ENCODE measurements at regions not wholly inside any gene's neighbourhood (a gene's known extent, or its start where the extent isn't known, plus 50 kb on each side); places are given as distances from the start of the nearest gene placed in this dataset.

DNA sequence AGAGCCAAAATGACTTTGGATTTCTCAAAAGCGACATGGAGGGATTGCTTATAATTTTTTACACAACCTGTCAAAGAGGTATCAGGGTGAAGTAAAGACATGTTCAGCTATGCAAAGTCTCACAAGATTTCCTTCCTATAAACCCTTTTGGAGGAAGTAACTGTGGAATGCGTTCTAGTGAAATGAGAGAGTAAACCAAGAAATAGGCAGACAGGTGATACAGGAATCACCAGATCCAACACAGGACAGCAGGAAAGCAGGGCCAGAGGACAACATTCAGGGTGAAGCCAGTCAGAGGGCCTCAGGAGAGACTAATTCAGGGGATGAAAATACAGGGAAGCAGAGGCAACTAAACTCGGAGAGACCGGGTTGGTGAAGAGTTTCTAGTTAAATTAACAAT is 90.4 kb upstream of the MTNR1B start:
- H3K27ac ChIP-seq: no peak overlapping the region
- no peaks in the 10 kb centered on the region for H3K9me3 ChIP-seq
- TF ChIP-seq, protein P1, sequence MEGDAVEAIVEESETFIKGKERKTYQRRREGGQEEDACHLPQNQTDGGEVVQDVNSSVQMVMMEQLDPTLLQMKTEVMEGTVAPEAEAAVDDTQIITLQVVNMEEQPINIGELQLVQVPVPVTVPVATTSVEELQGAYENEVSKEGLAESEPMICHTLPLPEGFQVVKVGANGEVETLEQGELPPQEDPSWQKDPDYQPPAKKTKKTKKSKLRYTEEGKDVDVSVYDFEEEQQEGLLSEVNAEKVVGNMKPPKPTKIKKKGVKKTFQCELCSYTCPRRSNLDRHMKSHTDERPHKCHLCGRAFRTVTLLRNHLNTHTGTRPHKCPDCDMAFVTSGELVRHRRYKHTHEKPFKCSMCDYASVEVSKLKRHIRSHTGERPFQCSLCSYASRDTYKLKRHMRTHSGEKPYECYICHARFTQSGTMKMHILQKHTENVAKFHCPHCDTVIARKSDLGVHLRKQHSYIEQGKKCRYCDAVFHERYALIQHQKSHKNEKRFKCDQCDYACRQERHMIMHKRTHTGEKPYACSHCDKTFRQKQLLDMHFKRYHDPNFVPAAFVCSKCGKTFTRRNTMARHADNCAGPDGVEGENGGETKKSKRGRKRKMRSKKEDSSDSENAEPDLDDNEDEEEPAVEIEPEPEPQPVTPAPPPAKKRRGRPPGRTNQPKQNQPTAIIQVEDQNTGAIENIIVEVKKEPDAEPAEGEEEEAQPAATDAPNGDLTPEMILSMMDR (IDR thresholded peaks at IDR 0.05): no peak
- no peak overlapping the region for H3K4me3 ChIP-seq
- H3K4me1 ChIP-seq (ENCODE audit: control insufficient read depth in 1 of 2, low read depth in 2 of 2): no peaks in the 10 kb centered on the region
- H3K27me3 ChIP-seq (replicated peaks; ENCODE audit: insufficient read depth): no peaks in the 10 kb centered on the region
- no peak for ATAC-seq (ENCODE audit: insufficient number of reproducible peaks, low FRiP score, low read depth)
- DNase-seq (ENCODE audit: low spot score): no peak
- H3K36me3 ChIP-seq: no peaks in the 10 kb centered on the region

DNA sequence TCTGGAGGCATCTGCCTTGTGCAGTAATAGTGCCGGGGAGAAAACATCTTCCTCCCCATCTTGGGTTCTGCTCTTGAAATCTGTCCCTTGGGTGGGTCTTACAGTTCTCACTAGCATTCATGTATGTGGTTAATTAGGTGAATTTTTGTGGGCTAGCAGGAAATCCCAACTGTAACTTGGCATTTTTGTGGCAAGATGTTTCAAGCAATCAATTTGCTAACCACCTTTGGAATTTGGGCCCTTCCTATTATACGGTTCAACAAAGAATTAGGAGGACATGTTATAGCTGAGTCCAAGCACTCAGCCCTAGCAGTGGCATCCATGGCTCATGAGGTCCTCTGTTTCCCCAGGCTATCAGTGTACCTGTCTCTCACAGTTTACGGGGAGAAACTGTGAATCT is 89.1 kb upstream of the MTNR1B start:
- ATAC-seq (ENCODE audit: insufficient number of reproducible peaks, low FRiP score, low read depth) (no peak), DNase-seq (ENCODE audit: low spot score) (no peak)
- no peaks in the 10 kb centered on the region for H3K4me1 ChIP-seq (ENCODE audit: control insufficient read depth in 1 of 2, low read depth in 2 of 2)
- no peaks in the 10 kb centered on the region for H3K27me3 ChIP-seq (replicated peaks; ENCODE audit: insufficient read depth)
- H3K36me3 ChIP-seq: no peaks in the 10 kb centered on the region
- H3K4me3 ChIP-seq: no peak overlapping the region
- no peaks in the 10 kb centered on the region for H3K9me3 ChIP-seq
- H3K27ac ChIP-seq: no peak overlapping the region
- TF ChIP-seq, protein P1 (IDR thresholded peaks at IDR 0.05): no peak

DNA sequence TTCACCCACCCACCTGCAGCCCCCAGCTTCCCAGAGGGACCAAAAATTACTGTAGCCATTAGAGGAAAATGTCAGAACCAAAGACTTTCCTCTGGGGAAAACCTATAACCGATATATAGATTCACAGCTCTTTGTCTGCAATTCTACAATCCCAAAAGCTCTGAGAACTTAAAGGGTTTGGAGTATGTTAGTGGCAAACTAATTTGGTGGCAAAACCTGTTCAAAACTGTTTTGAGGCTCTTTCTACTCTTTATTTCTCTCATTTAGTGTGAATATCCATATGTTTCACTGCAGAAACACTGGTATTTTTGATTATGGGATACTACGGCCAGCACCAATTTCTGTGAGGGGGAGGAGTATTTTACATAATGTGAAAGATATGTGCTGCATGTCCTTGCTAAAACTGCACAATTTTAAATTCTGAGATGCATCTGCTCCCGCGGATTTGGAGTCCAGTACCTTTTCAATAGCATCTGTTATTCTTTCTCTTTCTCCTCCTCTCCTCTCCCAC is 87.5 kb upstream of the MTNR1B start:
- Histone ChIP-seq H3K36me3 (no peaks in the 10 kb centered on the region), H3K9me3 (no peaks in the 10 kb centered on the region), H3K4me3 (no peak overlapping the region), H3K27ac (no peak overlapping the region), H3K27me3 (replicated peaks; ENCODE audit: insufficient read depth) (no peaks in the 10 kb centered on the region), H3K4me1 (ENCODE audit: control insufficient read depth in 1 of 2, low read depth in 2 of 2) (no peaks in the 10 kb centered on the region)
- ATAC-seq (ENCODE audit: insufficient number of reproducible peaks, low FRiP score, low read depth) (no peak), DNase-seq (ENCODE audit: low spot score) (no peak)
- TF ChIP-seq, protein P1 (IDR thresholded peaks at IDR 0.05): no peak

DNA sequence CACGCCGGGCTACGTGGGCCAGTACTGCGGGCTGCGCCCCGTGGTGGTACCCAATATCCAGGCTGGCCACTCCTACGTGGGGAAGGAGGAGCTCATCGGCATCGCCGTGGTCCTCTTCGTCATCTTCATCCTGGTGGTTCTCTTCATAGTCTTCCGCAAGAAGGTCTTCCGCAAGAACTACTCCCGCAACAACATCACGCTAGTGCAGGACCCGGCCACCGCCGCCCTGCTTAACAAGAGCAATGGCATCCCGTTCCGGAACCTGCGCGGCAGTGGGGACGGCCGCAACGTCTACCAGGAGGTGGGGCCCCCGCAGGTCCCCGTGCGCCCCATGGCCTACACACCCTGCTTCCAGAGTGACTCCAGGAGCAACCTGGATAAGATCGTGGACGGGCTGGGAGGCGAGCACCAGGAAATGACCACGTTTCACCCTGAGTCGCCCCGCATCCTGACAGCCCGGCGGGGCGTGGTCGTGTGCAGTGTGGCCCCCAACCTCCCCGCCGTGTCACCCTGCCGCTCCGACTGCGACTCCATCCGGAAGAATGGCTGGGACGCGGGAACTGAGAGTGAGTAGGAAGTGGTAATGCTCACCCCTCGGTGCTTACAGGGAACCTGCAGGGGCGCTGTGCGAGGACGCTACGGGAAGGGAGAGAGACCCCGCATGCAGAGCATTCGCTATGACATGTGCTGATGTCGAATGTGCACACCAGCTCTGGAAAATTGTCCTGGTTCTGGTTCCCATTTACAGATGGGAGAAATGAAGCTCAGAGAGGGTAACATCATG is 86.4 kb upstream of the MTNR1B start:
- TF ChIP-seq, protein P1 (IDR thresholded peaks at IDR 0.05): no peak
- Histone ChIP-seq H3K9me3 (no peaks in the 10 kb centered on the region), H3K27me3 (replicated peaks; ENCODE audit: insufficient read depth) (no peaks in the 10 kb centered on the region), H3K4me1 (ENCODE audit: control insufficient read depth in 1 of 2, low read depth in 2 of 2) (no peaks in the 10 kb centered on the region), H3K27ac (no peak overlapping the region), H3K36me3 (no peaks in the 10 kb centered on the region), H3K4me3 (no peak overlapping the region)
- DNase-seq (ENCODE audit: low spot score): no peak
- ATAC-seq (ENCODE audit: insufficient number of reproducible peaks, low FRiP score, low read depth): no peak

DNA sequence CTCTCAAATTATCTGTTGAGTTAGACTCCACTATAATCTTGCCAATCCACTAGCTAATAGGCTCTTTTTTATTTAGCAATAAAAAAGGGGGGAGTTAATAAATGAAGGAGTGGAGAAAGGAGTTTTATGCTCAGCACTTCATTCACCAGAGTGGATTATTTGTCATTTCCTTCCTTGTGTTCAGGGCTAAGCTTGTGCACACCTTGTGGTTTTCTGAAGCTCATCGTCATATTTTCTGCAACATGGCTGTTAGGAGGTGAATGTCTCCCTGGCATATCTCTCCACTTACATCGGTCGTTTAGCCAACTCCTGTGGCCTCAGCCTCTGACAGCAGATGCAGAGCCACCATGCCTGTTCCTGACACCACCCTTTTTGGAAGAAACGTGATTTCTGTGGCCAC is 83.9 kb upstream of the MTNR1B start:
- TF ChIP-seq, protein P1 (IDR thresholded peaks at IDR 0.05): no peak

More for the DNA sequence above, 83.9 kb upstream of the MTNR1B start:
- Histone ChIP-seq H3K36me3 (no peaks in the 10 kb centered on the region), H3K27ac (no peak overlapping the region), H3K4me1 (ENCODE audit: control insufficient read depth in 1 of 2, low read depth in 2 of 2) (no peaks in the 10 kb centered on the region), H3K27me3 (replicated peaks; ENCODE audit: insufficient read depth) (no peaks in the 10 kb centered on the region), H3K9me3 (no peaks in the 10 kb centered on the region), H3K4me3 (no peak overlapping the region)
- DNase-seq (ENCODE audit: low spot score) (no peak), ATAC-seq (ENCODE audit: insufficient number of reproducible peaks, low FRiP score, low read depth) (no peak)

Data from thoracic aorta (tissue), 2 donors.